ENCODE measurements at regions not wholly inside any gene's neighbourhood (a gene's known extent, or its start where the extent isn't known, plus 50 kb on each side); places are given as distances from the start of the nearest gene placed in this dataset.
"Not testable (repeated sequence)": the region's sequence is repeated elsewhere in the genome, so short reads cannot be mapped to it uniquely, and the experiment has no call there.

GRCh38 chr16:86854626-86855294 lies 276.4 kb downstream of the FOXL1 start:
- no peaks in the 10 kb centered on the region for H3K4me1 ChIP-seq
- ATAC-seq (no peak), DNase-seq (no peak)
- TF ChIP-seq CTCF (IDR thresholded peaks at IDR 0.05): no peak
- no peaks in the 10 kb centered on the region for H3K36me3 ChIP-seq
- no peak overlapping the region for H3K4me3 ChIP-seq
- H3K27ac ChIP-seq: no peak overlapping the region
- H3K27me3 ChIP-seq: peaks cover 0 to 3% of the 10 kb centered on the region in 2 donors
- H3K9me3 ChIP-seq: no peaks in the 10 kb centered on the region
- intact Hi-C loops (cut with DNase I): no loop called here

GRCh38 chr16:86856946-86857586 lies 278.7 kb downstream of the FOXL1 start:
- TF ChIP-seq CTCF (IDR thresholded peaks at IDR 0.05): no peak
- DNase-seq: no peak
- Histone ChIP-seq H3K4me1 (no peaks in the 10 kb centered on the region), H3K4me3 (no peak overlapping the region), H3K36me3 (no peaks in the 10 kb centered on the region), H3K27me3 (peaks cover 0 to 3% of the 10 kb centered on the region in 2 donors), H3K27ac (no peak overlapping the region), H3K9me3 (no peaks in the 10 kb centered on the region)
- intact Hi-C loops (cut with DNase I): no loop called here
- ATAC-seq: no peak

- H3K36me3 ChIP-seq: no peaks in the 10 kb centered on the region
- no peak for DNase-seq
- H3K27me3 ChIP-seq: peaks cover 0 to 3% of the 10 kb centered on the region in 2 donors
- ATAC-seq: no peak
- intact Hi-C loops (cut with DNase I): no loop called here
- H3K9me3 ChIP-seq: no peaks in the 10 kb centered on the region
- TF ChIP-seq CTCF (IDR thresholded peaks at IDR 0.05): no peak
- no peak overlapping the region for H3K27ac ChIP-seq
- no peak overlapping the region for H3K4me3 ChIP-seq
- no peaks in the 10 kb centered on the region for H3K4me1 ChIP-seq
Observed at GRCh38 chr16:86857807-86858206, 279.5 kb downstream of the FOXL1 start.

GRCh38 chr16:86858501-86858900 lies 280.2 kb downstream of the FOXL1 start:
- Histone ChIP-seq H3K4me3 (no peak overlapping the region), H3K9me3 (no peaks in the 10 kb centered on the region), H3K36me3 (no peaks in the 10 kb centered on the region), H3K4me1 (no peaks in the 10 kb centered on the region), H3K27me3 (peaks cover 0 to 3% of the 10 kb centered on the region in 2 donors), H3K27ac (no peak overlapping the region)
- ATAC-seq (no peak), DNase-seq (no peak)
- intact Hi-C loops (cut with DNase I): no loop called here
- TF ChIP-seq CTCF (IDR thresholded peaks at IDR 0.05): no peak

GRCh38 chr16:86861270-86861858 lies 283.0 kb downstream of the FOXL1 start:
- H3K9me3 ChIP-seq; H3K4me1 ChIP-seq; H3K4me3 ChIP-seq; intact Hi-C loops (cut with DNase I); DNase-seq; H3K36me3 ChIP-seq; ATAC-seq; H3K27ac ChIP-seq: not testable (repeated sequence)
- peaks cover 0 to 15% of the 10 kb centered on the region in 2 donors for H3K27me3 ChIP-seq
